K562 (cell line): ENCODE measurements at regions not wholly inside any gene's neighbourhood (a gene's known extent, or its start where the extent isn't known, plus 50 kb on each side); places are given as distances from the start of the nearest gene placed in this dataset.

Source experiments
- CBX2 ChIP-seq: fragments of 200-600 bp; sonication (generic); IDR thresholded peaks from one replicate; pipeline ENCODE4 v1.6.1; 2012; ENCODE audit warnings: mild to moderate bottlenecking, low read length, inconsistent platforms; ENCODE audit not compliant: insufficient read depth, poor library complexity, severe bottlenecking
- CHD2 ChIP-seq: IDR thresholded peaks from 2 replicates; pipeline ENCODE4 v1.6.1; 2011; ENCODE audit warnings: low read depth, low read length
- DIDO1 ChIP-seq: fragments of 450-650 bp; IDR thresholded peaks from 2 replicates; pipeline ENCODE4 v1.6.1; 2016; ENCODE audit warnings: low read depth, missing biosample characterization, missing genetic modification characterization
- E2F6 ChIP-seq, 2 experiments: IDR thresholded peaks; 2 replicates each; pipeline ENCODE4 v1.6.1; 2011; ENCODE audit warnings: borderline replicate concordance in 1 of 2, control low read depth in 1 of 2, low read depth in 1 of 2, low read length in 1 of 2, mild to moderate bottlenecking in 1 of 2, mixed read lengths in 1 of 2, moderate library complexity in 1 of 2; ENCODE audit not compliant: insufficient read depth in 1 of 2, insufficient read length in 1 of 2, poor library complexity in 1 of 2, severe bottlenecking in 1 of 2; ENCODE audit errors: extremely low read depth in 1 of 2
- EGR1 ChIP-seq: fragments of 450-650 bp; conservative IDR thresholded peaks from 2 replicates; pipeline ENCODE4 v1.6.1; 2017; ENCODE audit warnings: mild to moderate bottlenecking
- ELF1 ChIP-seq: fragments of 200-800 bp; sonication (Bioruptor generic); IDR thresholded peaks from 2 replicates; pipeline ENCODE4 v1.6.1; 2016; ENCODE audit warnings: missing genetic modification characterization, missing compliant biosample characterization
- GABPB2 ChIP-seq: fragments of 250-450 bp; sonication (Bioruptor Pico); conservative IDR thresholded peaks from 2 replicates; pipeline ENCODE4 v1.5.1; 2021; ENCODE audit warnings: mild to moderate bottlenecking
- HDAC8 ChIP-seq: fragments of 450-650 bp; IDR thresholded peaks from 2 replicates; pipeline ENCODE4 v1.6.1; 2016; ENCODE audit warnings: mild to moderate bottlenecking, missing genetic modification characterization, moderate library complexity, missing compliant biosample characterization
- HEY1 ChIP-seq: fragments of 250-450 bp; sonication (Bioruptor Pico); IDR thresholded peaks from 2 replicates; pipeline ENCODE4 v1.5.0; 2020; ENCODE audit warnings: mild to moderate bottlenecking, moderate library complexity, borderline replicate concordance
- HNRNPLL ChIP-seq: fragments of 200-400 bp; formaldehyde crosslinking; IDR thresholded peaks from 2 replicates; pipeline ENCODE4 v1.6.1; 2017; ENCODE audit warnings: low read length, low read depth, mild to moderate bottlenecking; ENCODE audit not compliant: poor library complexity, severe bottlenecking
- KLF16 ChIP-seq: IDR thresholded peaks from 2 replicates; pipeline ENCODE4 v1.6.1; 2016; ENCODE audit warnings: antibody characterized with exemption
- MXI1 ChIP-seq: IDR thresholded peaks from 2 replicates; pipeline ENCODE4 v1.6.1; 2011; ENCODE audit warnings: low read depth, mild to moderate bottlenecking, improper control_type of control experiment, low read length
- NFXL1 ChIP-seq: fragments of 450-650 bp; formaldehyde crosslinking; IDR thresholded peaks from 2 replicates; pipeline ENCODE4 v1.4.0; 2021; ENCODE audit warnings: mild to moderate bottlenecking
- PHF20 ChIP-seq: fragments of 450-650 bp; IDR thresholded peaks from 2 replicates; pipeline ENCODE4 v1.6.1; 2018; ENCODE audit not compliant: partially characterized antibody
- RAD51 ChIP-seq: fragments of 450-650 bp; IDR thresholded peaks from 2 replicates; pipeline ENCODE4 v1.7.1; 2016; ENCODE audit warnings: low read depth, mild to moderate bottlenecking, borderline replicate concordance
- SMARCA4 ChIP-seq: fragments of 450-650 bp; IDR thresholded peaks from 2 replicates; pipeline ENCODE4 v1.6.1; 2016
- XRCC5 ChIP-seq: fragments of 200-400 bp; formaldehyde crosslinking; IDR thresholded peaks from 2 replicates; pipeline ENCODE4 v1.6.1; 2017; ENCODE audit warnings: low read depth, mild to moderate bottlenecking, low read length
- ZFP1 ChIP-seq: fragments of 450-650 bp; formaldehyde crosslinking; IDR thresholded peaks from 2 replicates; pipeline ENCODE4 v1.4.0; 2020; ENCODE audit warnings: mild to moderate bottlenecking, mixed read lengths
- ZNF277 ChIP-seq: fragments of 250-450 bp; sonication (Bioruptor Pico); IDR thresholded peaks from 2 replicates; pipeline ENCODE4 v1.8.0; 2022; ENCODE audit warnings: inconsistent platforms, mild to moderate bottlenecking, moderate library complexity, borderline replicate concordance
- ZNF431 ChIP-seq: sonication (generic); formaldehyde crosslinking; IDR thresholded peaks from 2 replicates; pipeline ENCODE4 v1.8.0; 2022; ENCODE audit warnings: mild to moderate bottlenecking, missing genetic modification reagents
- ZNF696 ChIP-seq: fragments of 250-450 bp; sonication (Bioruptor Pico); conservative IDR thresholded peaks from 2 replicates; pipeline ENCODE4 v1.4.0; 2020; ENCODE audit warnings: mild to moderate bottlenecking, moderate library complexity
- TF ChIP-seq, protein P1 (sequence below), 2 experiments: fragments of 200-800 bp in 1 of 2; sonication (Bioruptor generic) in 1 of 2; sonication (generic) in 1 of 2; formaldehyde crosslinking in 1 of 2; IDR thresholded peaks in 1 of 2; conservative IDR thresholded peaks in 1 of 2; 2 replicates each; pipeline versions ENCODE4 v1.5.0 to v1.6.1; 2016 to 2020; ENCODE audit warnings: missing compliant biosample characterization in 1 of 2, missing genetic modification characterization in 1 of 2, missing genetic modification reagents in 1 of 2

- TF ChIP-seq ELF1 (tag) = no peak
- TF ChIP-seq ZNF431 (CRISPR knock-in tag) = no peak
- no peak for TF ChIP-seq ZNF277 (CRISPR knock-in tag)
- TF ChIP-seq RAD51 = peak; percentile 57; the same call in 1 of the 2 replicates
- no peak for TF ChIP-seq HEY1
- TF ChIP-seq, protein P1, sequence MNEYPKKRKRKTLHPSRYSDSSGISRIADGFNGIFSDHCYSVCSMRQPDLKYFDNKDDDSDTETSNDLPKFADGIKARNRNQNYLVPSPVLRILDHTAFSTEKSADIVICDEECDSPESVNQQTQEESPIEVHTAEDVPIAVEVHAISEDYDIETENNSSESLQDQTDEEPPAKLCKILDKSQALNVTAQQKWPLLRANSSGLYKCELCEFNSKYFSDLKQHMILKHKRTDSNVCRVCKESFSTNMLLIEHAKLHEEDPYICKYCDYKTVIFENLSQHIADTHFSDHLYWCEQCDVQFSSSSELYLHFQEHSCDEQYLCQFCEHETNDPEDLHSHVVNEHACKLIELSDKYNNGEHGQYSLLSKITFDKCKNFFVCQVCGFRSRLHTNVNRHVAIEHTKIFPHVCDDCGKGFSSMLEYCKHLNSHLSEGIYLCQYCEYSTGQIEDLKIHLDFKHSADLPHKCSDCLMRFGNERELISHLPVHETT (CRISPR knock-in tag; conservative IDR thresholded peaks at IDR 0.05 in 1 of 2, IDR thresholded peaks at IDR 0.05 in 1 of 2) = no peak; a peak in 1 of 4 replicates
- no peak for TF ChIP-seq GABPB2 (CRISPR knock-in tag)
- TF ChIP-seq CBX2 = no peak
- no peak for TF ChIP-seq KLF16
- TF ChIP-seq ZNF696 = no peak
- no peak for TF ChIP-seq HNRNPLL
- TF ChIP-seq E2F6 (IDR thresholded peaks at IDR 0.05; ENCODE audit: borderline replicate concordance in 1 of 2, extremely low read depth in 1 of 2, insufficient read depth in 1 of 2, insufficient read length in 1 of 2, low read depth in 1 of 2, low read length in 1 of 2, poor library complexity in 1 of 2, severe bottlenecking in 1 of 2) = no peak
- TF ChIP-seq MXI1 = no peak
- no peak for TF ChIP-seq HDAC8
- no peak for TF ChIP-seq DIDO1 (tag)
- no peak for TF ChIP-seq ZFP1 (CRISPR knock-in tag)
- 0 out of 2 replicates have a peak, but pooled peaks have one; percentile 32 for TF ChIP-seq XRCC5
- TF ChIP-seq SMARCA4 = peak; percentile 82
- no peak for TF ChIP-seq PHF20
- TF ChIP-seq NFXL1 (CRISPR knock-in tag) = no peak; the same call in 1 of the 2 replicates
- TF ChIP-seq EGR1 = no peak
- no peak for TF ChIP-seq CHD2
Observed at GRCh38 chr4:55729351-55730279, 90.0 kb upstream of the EXOC1L start (continued).
